H9 (cell line): ENCODE measurements at regions not wholly inside any gene's neighbourhood (a gene's known extent, or its start where the extent isn't known, plus 50 kb on each side); places are given as distances from the start of the nearest gene placed in this dataset.

ENCODE experiments used
- DNase-seq: peaks from one replicate; pipeline ENCODE4 v3.0.0-alpha.2; 2017
- H2AFZ ChIP-seq: one replicate; pipeline ENCODE4 v1.6.1; 2013; ENCODE audit warnings: mild to moderate bottlenecking, low read length, control low read depth, moderate library complexity
- H2AK5ac ChIP-seq: 2 replicates; pipeline ENCODE4 v1.6.1; 2013; ENCODE audit warnings: low read length, control low read depth, mixed read lengths; ENCODE audit not compliant: insufficient read length
- H2BK120ac ChIP-seq: one replicate; pipeline ENCODE4 v1.6.1; 2013; ENCODE audit warnings: low read depth, mild to moderate bottlenecking, low read length, control low read depth, inconsistent platforms; ENCODE audit not compliant: poor library complexity, severe bottlenecking
- H2BK12ac ChIP-seq: 2 replicates; pipeline ENCODE4 v1.6.1; 2013; ENCODE audit warnings: low read length, control low read depth, mixed read lengths, low read depth; ENCODE audit not compliant: insufficient read length
- H2BK15ac ChIP-seq: 2 replicates; pipeline ENCODE4 v1.6.1; 2013; ENCODE audit warnings: low read depth, low read length, control low read depth
- H2BK20ac ChIP-seq: one replicate; pipeline ENCODE4 v1.6.1; 2013; ENCODE audit warnings: low read depth, mild to moderate bottlenecking, low read length, control low read depth, inconsistent platforms; ENCODE audit not compliant: poor library complexity, severe bottlenecking
- H2BK5ac ChIP-seq: 2 replicates; pipeline ENCODE4 v1.6.1; 2013; ENCODE audit warnings: low read length, control low read depth, mixed read lengths; ENCODE audit not compliant: insufficient read length
- H3K14ac ChIP-seq: 2 replicates; pipeline ENCODE4 v1.6.1; 2013; ENCODE audit warnings: low read length, control low read depth; ENCODE audit not compliant: insufficient read depth
- H3K18ac ChIP-seq: 2 replicates; pipeline ENCODE4 v1.6.1; 2013; ENCODE audit warnings: low read depth, mild to moderate bottlenecking, mixed read lengths, low read length, control low read depth; ENCODE audit not compliant: insufficient read length
- H3K23ac ChIP-seq: 2 replicates; pipeline ENCODE4 v1.6.1; 2013; ENCODE audit warnings: low read length, control low read depth, mixed read lengths, low read depth; ENCODE audit not compliant: insufficient read length
- H3K23me2 ChIP-seq: 2 replicates; pipeline ENCODE4 v1.6.1; 2013; ENCODE audit warnings: low read depth, mild to moderate bottlenecking, mixed read lengths, low read length, control low read depth; ENCODE audit not compliant: insufficient read length, poor library complexity, severe bottlenecking
- H3K27ac ChIP-seq: 2 replicates; pipeline ENCODE4 v1.5.1; 2013; ENCODE audit warnings: low read length, control low read depth, mixed read lengths, low read depth; ENCODE audit not compliant: insufficient read length
- H3K27me3 ChIP-seq: 2 replicates; pipeline ENCODE4 v1.6.1; 2013; ENCODE audit warnings: low read length, control low read depth, inconsistent platforms; ENCODE audit not compliant: insufficient read depth
- H3K4ac ChIP-seq: 2 replicates; pipeline ENCODE4 v1.6.1; 2013; ENCODE audit warnings: low read depth, mild to moderate bottlenecking, control low read depth, inconsistent platforms, low read length, moderate library complexity
- H3K4me1 ChIP-seq: 2 replicates; pipeline ENCODE4 v1.6.1; 2013; ENCODE audit warnings: low read length, control low read depth, inconsistent platforms; ENCODE audit not compliant: insufficient read depth
- H3K4me2 ChIP-seq: 2 replicates; pipeline ENCODE4 v1.6.1; 2013; ENCODE audit warnings: low read length, control low read depth, mixed read lengths; ENCODE audit not compliant: insufficient read length, insufficient read depth
- H3K56ac ChIP-seq: 2 replicates; pipeline ENCODE4 v1.6.1; 2013; ENCODE audit warnings: low read depth, mild to moderate bottlenecking, mixed read lengths, low read length, control low read depth; ENCODE audit not compliant: insufficient read length
- H3K79me1 ChIP-seq: 2 replicates; pipeline ENCODE4 v1.6.1; 2013; ENCODE audit warnings: low read depth, mild to moderate bottlenecking, moderate library complexity, low read length, control low read depth, inconsistent platforms; ENCODE audit not compliant: insufficient read depth, poor library complexity, severe bottlenecking
- H3K79me2 ChIP-seq: 2 replicates; pipeline ENCODE4 v1.6.1; 2013; ENCODE audit warnings: low read length, control low read depth, inconsistent platforms; ENCODE audit not compliant: insufficient read depth
- H3K9ac ChIP-seq: 2 replicates; pipeline ENCODE4 v1.6.1; 2013; ENCODE audit warnings: low read length, control low read depth, mixed read lengths; ENCODE audit not compliant: insufficient read length; ENCODE audit errors: extremely low read depth
- H3K9me3 ChIP-seq: one replicate; pipeline ENCODE4 v1.6.1; 2013; ENCODE audit warnings: low read depth, low read length, inconsistent platforms; ENCODE audit not compliant: control insufficient read depth
- H3T11ph ChIP-seq: one replicate; pipeline ENCODE4 v1.6.1; 2013; ENCODE audit warnings: mild to moderate bottlenecking, low read length, control low read depth, inconsistent platforms
- H4K20me1 ChIP-seq: one replicate; pipeline ENCODE4 v1.6.1; 2013; ENCODE audit not compliant: control insufficient read depth, insufficient read length, insufficient read depth
- H4K5ac ChIP-seq: 2 replicates; pipeline ENCODE4 v1.6.1; 2013; ENCODE audit warnings: low read depth, mild to moderate bottlenecking, mixed read lengths, low read length, control low read depth; ENCODE audit not compliant: insufficient read length
- H4K8ac ChIP-seq: replicated peaks from 2 replicates; pipeline ENCODE4 v1.6.1; 2013; ENCODE audit warnings: low read length, control low read depth, mixed read lengths, low read depth; ENCODE audit not compliant: insufficient read length
- H4K91ac ChIP-seq: 2 replicates; pipeline ENCODE4 v1.6.1; 2013; ENCODE audit warnings: low read depth, mild to moderate bottlenecking, moderate library complexity, mixed read lengths, low read length, control low read depth; ENCODE audit not compliant: insufficient read length
- H3K27ac Mint-ChIP-seq, 3 experiments: 2 replicates in 2 of 3; 3 replicates in 1 of 3; pipeline ENCODE4 v1.8.0; 2020 to 2021; ENCODE audit warnings: mixed read lengths in 3 of 3, mild to moderate bottlenecking in 1 of 3, moderate library complexity in 1 of 3
- H3K27me3 Mint-ChIP-seq: 2 replicates; pipeline ENCODE4 v1.8.0; 2021; ENCODE audit warnings: low read depth, mild to moderate bottlenecking, moderate library complexity, mixed read lengths
- H3K36me3 Mint-ChIP-seq, 3 experiments: 2 replicates in 2 of 3; 3 replicates in 1 of 3; pipeline ENCODE4 v1.8.0; 2020 to 2021; ENCODE audit warnings: low read depth in 3 of 3, mixed read lengths in 3 of 3; ENCODE audit not compliant: insufficient read depth in 1 of 3
- H3K4me1 Mint-ChIP-seq, 2 experiments: 2 replicates each; pipeline ENCODE4 v1.8.0; 2020; ENCODE audit warnings: mixed read lengths in 2 of 2
- H3K4me3 Mint-ChIP-seq, 2 experiments: 2 replicates in 1 of 2; 3 replicates in 1 of 2; pipeline ENCODE4 v1.8.0; 2020 to 2021; ENCODE audit warnings: mild to moderate bottlenecking in 2 of 2, mixed read lengths in 2 of 2, moderate library complexity in 1 of 2
- H3K9me3 Mint-ChIP-seq, 2 experiments: 2 replicates in 1 of 2; 3 replicates in 1 of 2; pipeline ENCODE4 v1.8.0; 2020; ENCODE audit warnings: mild to moderate bottlenecking in 2 of 2, mixed read lengths in 2 of 2, moderate library complexity in 1 of 2
- WGBS: extraction: QIAGEN DNeasy Blood & Tissue Kit; methylation state at CpG from one replicate; pipeline ENCODE4 v1.1.7; 2013; ENCODE audit warnings: missing lambda C conversion rate, low lambda C conversion rate, mixed read lengths; ENCODE audit not compliant: insufficient read length; ENCODE audit errors: extremely low coverage; 5-methylcytosine and 5-hydroxymethylcytosine counted together
- TF ChIP-seq, protein P1 (sequence below): fragments of 200-600 bp; sonication (generic); conservative IDR thresholded peaks from 3 replicates; pipeline ENCODE4 v1.8.0; 2021; ENCODE audit warnings: antibody characterized with exemption, mild to moderate bottlenecking

- Histone ChIP-seq H2BK12ac (no peak overlapping the region), H2AFZ (no peak overlapping the region), H3K79me1 (no peaks in the 10 kb centered on the region), H3K23me2 (no peaks in the 10 kb centered on the region), H3T11ph (no peak overlapping the region), H2BK120ac (no peak overlapping the region), H2BK20ac (no peak overlapping the region), H2AK5ac (no peak overlapping the region), H4K8ac (no peak overlapping the region), H3K27ac (no peak overlapping the region), H3K4ac (no peak overlapping the region), H3K9ac (no peak overlapping the region), H4K91ac (no peak overlapping the region), H3K79me2 (no peaks in the 10 kb centered on the region), H3K9me3 (no peaks in the 10 kb centered on the region), H4K20me1 (no peaks in the 10 kb centered on the region), H3K4me1 (no peaks in the 10 kb centered on the region), H3K18ac (no peak overlapping the region), H3K14ac (no peak overlapping the region), H2BK5ac (no peak overlapping the region), H3K4me2 (no peak overlapping the region), H3K23ac (no peak overlapping the region), H3K27me3 (no peaks in the 10 kb centered on the region), H3K56ac (no peak overlapping the region), H4K5ac (no peak overlapping the region), H2BK15ac (no peak overlapping the region)
- H3K27me3 Mint-ChIP-seq, result peaks cover 2% of the 10 kb centered on the region
- TF ChIP-seq, protein P1, sequence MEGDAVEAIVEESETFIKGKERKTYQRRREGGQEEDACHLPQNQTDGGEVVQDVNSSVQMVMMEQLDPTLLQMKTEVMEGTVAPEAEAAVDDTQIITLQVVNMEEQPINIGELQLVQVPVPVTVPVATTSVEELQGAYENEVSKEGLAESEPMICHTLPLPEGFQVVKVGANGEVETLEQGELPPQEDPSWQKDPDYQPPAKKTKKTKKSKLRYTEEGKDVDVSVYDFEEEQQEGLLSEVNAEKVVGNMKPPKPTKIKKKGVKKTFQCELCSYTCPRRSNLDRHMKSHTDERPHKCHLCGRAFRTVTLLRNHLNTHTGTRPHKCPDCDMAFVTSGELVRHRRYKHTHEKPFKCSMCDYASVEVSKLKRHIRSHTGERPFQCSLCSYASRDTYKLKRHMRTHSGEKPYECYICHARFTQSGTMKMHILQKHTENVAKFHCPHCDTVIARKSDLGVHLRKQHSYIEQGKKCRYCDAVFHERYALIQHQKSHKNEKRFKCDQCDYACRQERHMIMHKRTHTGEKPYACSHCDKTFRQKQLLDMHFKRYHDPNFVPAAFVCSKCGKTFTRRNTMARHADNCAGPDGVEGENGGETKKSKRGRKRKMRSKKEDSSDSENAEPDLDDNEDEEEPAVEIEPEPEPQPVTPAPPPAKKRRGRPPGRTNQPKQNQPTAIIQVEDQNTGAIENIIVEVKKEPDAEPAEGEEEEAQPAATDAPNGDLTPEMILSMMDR, result no peak
- no CpG with 5 or more reads among the region's 3 CpGs for whole genome bisulfite sequencing
- H3K4me1 Mint-ChIP-seq, result 0 out of 4 replicates have a peak, but pooled peaks cover 0 to 3% of the 10 kb centered on the region in 2 experiments
- no peak overlapping the region for H3K27ac Mint-ChIP-seq
- no peaks in the 10 kb centered on the region for H3K36me3 Mint-ChIP-seq
- DNase-seq, result no peak
- no peaks in the 10 kb centered on the region for H3K9me3 Mint-ChIP-seq
- H3K4me3 Mint-ChIP-seq, result no peak overlapping the region
Measured at GRCh38 chr11:19375440-19375839, 134.7 kb upstream of the E2F8 start.
